HAP-1 (cell line): ENCODE measurements at regions not wholly inside any gene's neighbourhood (a gene's known extent, or its start where the extent isn't known, plus 50 kb on each side); places are given as distances from the start of the nearest gene placed in this dataset.
"Not testable (repeated sequence)": the region's sequence is repeated elsewhere in the genome, so short reads cannot be mapped to it uniquely, and the experiment has no call there.

Experiments
- DNase-seq, 2 experiments: peaks; one replicate each; pipeline ENCODE4 v3.0.0-alpha.2; 2016 to 2020; ENCODE audit warnings: low spot score in 2 of 2
- H3K27me3 ChIP-seq: fragments of 250-450 bp; sonication (Bioruptor Pico); 2 replicates; pipeline ENCODE4 v1.5.1; 2020; ENCODE audit warnings: low read depth, mild to moderate bottlenecking, moderate library complexity
- H3K36me3 ChIP-seq: fragments of 250-450 bp; sonication (Bioruptor Pico); replicated peaks from 2 replicates; pipeline ENCODE4 v1.5.1; 2020; ENCODE audit warnings: mild to moderate bottlenecking
- H3K4me1 ChIP-seq: fragments of 250-450 bp; sonication (Bioruptor Pico); 2 replicates; pipeline ENCODE4 v1.5.1; 2020; ENCODE audit warnings: mild to moderate bottlenecking
- H3K4me3 ChIP-seq: fragments of 250-450 bp; sonication (Bioruptor Pico); 2 replicates; pipeline ENCODE4 v1.5.1; 2020; ENCODE audit warnings: mild to moderate bottlenecking, moderate library complexity
- H3K9me3 ChIP-seq: fragments of 250-450 bp; sonication (Bioruptor Pico); 2 replicates; pipeline ENCODE4 v1.5.1; 2020; ENCODE audit warnings: mild to moderate bottlenecking, moderate library complexity
- in situ Hi-C: fragments of 300-500 bp; cut with MboI; formaldehyde crosslinking; loops from 3 replicates; pipeline ENCODE4 v1.14.3; 2020; ENCODE audit warnings: low sequenced_read_pairs, inconsistent platforms, mixed read lengths

GRCh38 chr1:226461087-226461486, 53.2 kb upstream of the PARP1 start:
- no peaks in the 10 kb centered on the region for H3K36me3 ChIP-seq
- H3K4me1 ChIP-seq = no peaks in the 10 kb centered on the region
- H3K27me3 ChIP-seq = no peaks in the 10 kb centered on the region
- in situ Hi-C loops = no loop called here
- H3K4me3 ChIP-seq = no peak overlapping the region
- no peaks in the 10 kb centered on the region for H3K9me3 ChIP-seq
- DNase-seq = no peak

DNA sequence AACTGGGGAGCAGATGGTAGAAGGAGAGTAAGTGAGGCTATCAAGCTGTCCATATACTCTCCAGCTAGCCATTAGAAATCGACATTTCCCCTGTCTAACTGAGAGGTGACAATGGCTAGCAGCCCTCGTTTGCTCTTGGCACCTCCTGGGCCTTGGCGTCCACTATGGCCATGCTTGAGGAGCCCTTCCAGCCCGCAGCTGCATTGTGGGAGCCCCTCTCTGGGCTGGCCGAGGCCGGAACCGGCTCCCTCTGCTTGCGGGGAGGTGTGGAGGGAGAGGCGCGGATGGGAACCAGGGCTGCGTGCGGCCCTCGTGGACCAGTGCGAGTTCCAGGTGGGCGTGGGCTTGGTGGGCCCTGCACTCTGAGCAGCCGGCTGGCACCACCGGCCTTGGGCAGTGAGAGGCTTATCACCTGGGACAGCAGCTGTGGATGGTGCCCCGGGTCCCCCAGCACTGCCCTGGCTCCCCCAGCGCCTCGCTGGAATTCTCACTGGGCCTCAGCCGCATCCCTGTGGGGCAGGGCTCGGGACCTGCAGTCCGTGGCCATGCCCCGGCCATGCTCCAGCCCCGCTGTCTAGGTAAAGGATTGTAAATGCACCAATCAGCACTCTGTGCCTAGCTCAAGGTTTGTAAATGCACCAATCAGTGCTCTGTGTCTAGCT, 56.2 kb upstream of the PARP1 start:
- in situ Hi-C loops = no loop called here
- H3K36me3 ChIP-seq = no peaks in the 10 kb centered on the region
- H3K9me3 ChIP-seq = no peaks in the 10 kb centered on the region
- H3K27me3 ChIP-seq = no peaks in the 10 kb centered on the region
- H3K4me3 ChIP-seq = no peak overlapping the region
- no peaks in the 10 kb centered on the region for H3K4me1 ChIP-seq
- no peak for DNase-seq

DNA sequence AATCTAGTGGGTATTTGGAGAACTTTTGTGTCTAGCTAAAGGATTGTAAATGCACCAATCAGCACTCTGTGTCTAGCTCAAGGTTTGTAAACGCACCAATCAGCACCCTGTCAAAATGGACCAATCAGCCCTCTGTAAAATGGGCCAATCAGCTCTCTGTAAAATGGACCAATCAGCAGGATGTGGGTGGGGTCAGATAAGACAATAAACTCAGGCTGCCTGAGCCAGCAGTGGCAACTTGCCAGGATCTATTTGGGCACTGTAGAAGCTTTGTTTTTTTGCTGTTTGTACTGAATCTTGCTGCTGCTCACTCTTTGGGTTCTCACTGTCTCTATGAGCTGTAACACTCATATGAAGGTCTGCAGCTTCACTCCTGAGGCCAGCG, 56.7 kb upstream of the PARP1 start:
- H3K9me3 ChIP-seq, H3K27me3 ChIP-seq, H3K36me3 ChIP-seq, DNase-seq, in situ Hi-C loops, H3K4me1 ChIP-seq, H3K4me3 ChIP-seq: not testable (repeated sequence)

GRCh38 chr1:226466296-226466695, 58.4 kb upstream of the PARP1 start:
- DNase-seq = no peak

DNA sequence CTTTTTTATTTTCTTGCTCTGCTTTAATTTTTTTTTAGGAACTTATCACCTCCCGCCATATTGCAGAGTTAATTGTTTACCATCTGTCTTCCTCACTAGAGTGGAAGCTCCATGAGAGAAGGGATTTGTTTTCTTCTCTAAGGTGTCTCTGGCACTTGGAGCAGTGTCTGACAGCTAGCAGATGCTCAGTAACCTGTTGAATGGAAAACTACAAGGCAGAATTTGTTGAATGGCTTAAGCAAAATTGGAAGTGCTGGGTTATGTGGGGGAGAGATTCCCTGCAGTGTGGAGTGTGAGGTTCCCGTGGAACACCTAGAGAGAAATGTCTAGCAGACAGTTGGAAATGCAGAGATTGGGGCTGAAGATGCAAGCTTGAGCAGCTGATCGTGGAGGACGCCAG, 59.5 kb upstream of the PARP1 start:
- no peaks in the 10 kb centered on the region for H3K4me1 ChIP-seq
- no peaks in the 10 kb centered on the region for H3K9me3 ChIP-seq
- no peak overlapping the region for H3K4me3 ChIP-seq
- no peak for DNase-seq
- in situ Hi-C loops = no loop called here
- peaks cover 1% of the 10 kb centered on the region; the same call in 1 of the 2 replicates for H3K27me3 ChIP-seq
- no peaks in the 10 kb centered on the region for H3K36me3 ChIP-seq

More at GRCh38 chr1:226466296-226466695, 58.4 kb upstream of the PARP1 start:
- no peaks in the 10 kb centered on the region for H3K9me3 ChIP-seq
- H3K4me1 ChIP-seq = no peaks in the 10 kb centered on the region
- no peaks in the 10 kb centered on the region for H3K27me3 ChIP-seq
- H3K4me3 ChIP-seq = no peak overlapping the region
- no peaks in the 10 kb centered on the region for H3K36me3 ChIP-seq
- in situ Hi-C loops = no loop called here

DNA sequence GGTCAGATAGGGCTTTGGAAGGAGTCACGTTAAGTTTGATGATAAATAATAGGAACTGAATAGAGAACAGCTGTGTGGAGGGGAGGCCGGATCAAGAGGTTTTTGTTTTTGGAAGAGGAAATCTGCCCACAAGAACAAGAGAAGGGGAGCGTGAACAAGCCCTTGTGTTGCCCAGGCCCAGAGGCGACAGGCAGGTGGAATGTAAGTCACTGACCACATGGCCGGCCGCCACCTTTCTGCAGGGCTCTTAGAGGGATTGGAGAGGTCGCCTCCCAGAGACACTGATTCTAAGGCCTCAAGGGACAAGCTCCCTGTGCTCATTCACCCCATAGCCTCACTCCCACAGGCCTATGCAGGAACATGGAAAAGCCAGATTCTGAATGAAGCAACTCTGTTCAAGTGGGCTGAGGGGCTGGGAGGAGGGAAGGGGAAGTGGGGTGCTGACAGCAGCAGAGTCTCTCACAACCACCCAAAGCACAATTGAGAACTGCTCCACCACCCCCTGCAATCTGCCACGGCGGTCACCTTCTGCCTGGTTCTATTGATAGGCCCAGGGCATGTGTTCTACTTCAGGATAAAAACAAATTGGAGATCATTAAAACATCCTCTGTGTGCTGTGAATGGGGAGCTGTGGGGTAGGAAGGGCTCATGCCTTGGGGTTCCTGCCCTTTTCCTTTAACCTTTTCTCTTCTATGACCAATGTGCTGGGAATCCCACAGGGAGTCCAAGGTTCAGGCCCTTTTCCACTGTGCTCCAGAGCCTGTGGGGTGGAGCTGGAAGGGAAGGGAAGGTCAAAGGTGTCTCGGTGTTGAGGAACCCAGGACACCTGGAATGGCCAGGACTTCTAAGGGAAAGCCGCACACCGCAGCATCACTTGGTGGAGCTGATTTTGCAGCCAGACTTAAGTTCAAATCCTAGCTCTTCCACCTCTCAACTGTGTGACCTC, 63.3 kb upstream of the PARP1 start:
- H3K27me3 ChIP-seq = peaks cover 4% of the 10 kb centered on the region; the same call in 1 of the 2 replicates
- in situ Hi-C loops = no loop called here
- no peak overlapping the region for H3K4me3 ChIP-seq
- no peak for DNase-seq
- no peaks in the 10 kb centered on the region for H3K4me1 ChIP-seq
- no peaks in the 10 kb centered on the region for H3K36me3 ChIP-seq
- no peaks in the 10 kb centered on the region for H3K9me3 ChIP-seq

GRCh38 chr1:226473325-226473724, 65.4 kb upstream of the PARP1 start:
- DNase-seq = no peak
- Histone ChIP-seq H3K36me3 (no peaks in the 10 kb centered on the region), H3K9me3 (no peaks in the 10 kb centered on the region), H3K27me3 (peaks cover 6% of the 10 kb centered on the region; the same call in 1 of the 2 replicates), H3K4me3 (no peak overlapping the region), H3K4me1 (no peaks in the 10 kb centered on the region)
- in situ Hi-C loops = no loop called here

DNA sequence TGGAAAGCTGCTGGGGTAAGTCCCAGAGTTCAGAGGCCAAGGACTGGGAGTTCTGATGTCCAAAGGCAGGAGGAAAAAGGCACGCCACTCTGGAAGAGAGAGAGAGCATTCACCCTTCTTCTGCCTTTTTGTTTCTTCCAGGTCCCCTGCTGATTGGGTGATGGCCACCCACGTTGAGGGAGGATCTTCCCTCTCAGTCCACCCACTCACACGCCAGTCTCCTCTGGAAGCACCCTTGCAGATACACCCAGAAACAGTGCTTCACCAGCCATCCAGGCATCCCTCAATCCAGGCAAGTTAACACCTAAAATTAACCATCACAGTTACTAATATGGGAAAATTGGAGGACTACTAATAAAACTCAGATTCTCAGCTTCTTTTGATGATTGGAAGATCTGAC, 66.1 kb upstream of the PARP1 start:
- H3K36me3 ChIP-seq = no peaks in the 10 kb centered on the region
- no peaks in the 10 kb centered on the region for H3K4me1 ChIP-seq
- no peak for DNase-seq
- no peak overlapping the region for H3K4me3 ChIP-seq
- H3K9me3 ChIP-seq = no peaks in the 10 kb centered on the region
- in situ Hi-C loops = no loop called here
- H3K27me3 ChIP-seq = peaks cover 6% of the 10 kb centered on the region; the same call in 1 of the 2 replicates

DNA sequence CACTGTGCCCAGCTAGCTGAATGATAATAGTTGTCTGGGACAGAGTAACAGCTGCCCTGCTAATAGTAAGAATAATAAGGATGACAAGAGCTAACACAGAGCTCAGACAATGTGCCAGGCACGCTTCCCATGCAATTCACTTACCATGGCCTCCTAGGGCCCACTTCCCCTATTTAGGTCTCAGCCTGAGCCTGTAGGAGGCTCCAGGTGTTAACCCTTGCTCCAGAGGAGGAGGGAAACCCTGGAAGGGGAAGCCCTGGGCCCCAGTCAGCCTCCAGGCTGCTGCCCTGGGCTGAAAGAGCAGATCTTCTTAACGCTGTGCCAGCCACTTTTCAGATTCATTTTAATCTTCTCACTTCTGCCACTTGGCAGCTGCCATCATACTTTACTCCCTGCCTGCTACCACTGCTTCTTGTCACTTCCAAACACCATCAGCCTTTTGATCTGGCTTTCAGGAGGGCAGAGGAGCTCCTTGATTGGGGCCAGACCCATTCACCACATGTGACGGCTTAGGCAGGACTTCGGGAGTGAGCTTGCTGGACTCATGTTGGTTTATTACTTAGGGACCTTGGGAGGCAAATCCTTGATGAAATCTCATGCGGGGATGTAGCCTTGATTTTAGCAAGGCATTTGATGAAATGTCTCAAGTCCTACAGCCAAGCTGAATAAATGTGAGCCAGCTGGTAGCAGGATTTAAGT, 66.7 kb upstream of the PARP1 start:
- in situ Hi-C loops = no loop called here
- Histone ChIP-seq H3K36me3 (no peaks in the 10 kb centered on the region), H3K27me3 (peaks cover 6% of the 10 kb centered on the region; the same call in 1 of the 2 replicates), H3K9me3 (no peaks in the 10 kb centered on the region), H3K4me3 (no peak overlapping the region), H3K4me1 (no peaks in the 10 kb centered on the region)
- DNase-seq = no peak

DNA sequence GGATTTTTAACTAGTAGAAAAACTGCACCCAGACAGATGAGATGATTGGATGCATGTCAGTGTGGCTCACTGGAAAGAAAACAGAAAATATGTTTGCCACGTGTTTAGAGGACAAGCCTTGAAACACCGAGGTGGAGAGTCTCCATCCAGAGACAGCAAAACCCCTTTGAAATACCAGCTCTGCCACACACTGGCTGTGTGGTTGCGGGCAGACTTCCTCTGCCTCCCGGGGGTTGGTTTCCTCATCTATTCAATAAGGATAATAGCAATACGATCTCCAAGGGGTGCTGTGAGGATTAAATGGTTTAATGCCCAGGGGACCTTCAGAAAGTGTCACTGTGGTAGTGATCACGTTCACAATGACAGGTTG, 67.2 kb upstream of the PARP1 start:
- Histone ChIP-seq H3K36me3 (no peaks in the 10 kb centered on the region), H3K9me3 (no peaks in the 10 kb centered on the region), H3K27me3 (peaks cover 6% of the 10 kb centered on the region; the same call in 1 of the 2 replicates), H3K4me1 (no peaks in the 10 kb centered on the region), H3K4me3 (no peak overlapping the region)
- in situ Hi-C loops = no loop called here
- no peak for DNase-seq

GRCh38 chr1:226476066-226476465, 68.2 kb upstream of the PARP1 start:
- no peaks in the 10 kb centered on the region for H3K36me3 ChIP-seq
- in situ Hi-C loops = no loop called here
- no peaks in the 10 kb centered on the region for H3K9me3 ChIP-seq
- H3K27me3 ChIP-seq = peaks cover 10% of the 10 kb centered on the region
- DNase-seq = no peak
- no peaks in the 10 kb centered on the region for H3K4me1 ChIP-seq
- no peak overlapping the region for H3K4me3 ChIP-seq

DNA sequence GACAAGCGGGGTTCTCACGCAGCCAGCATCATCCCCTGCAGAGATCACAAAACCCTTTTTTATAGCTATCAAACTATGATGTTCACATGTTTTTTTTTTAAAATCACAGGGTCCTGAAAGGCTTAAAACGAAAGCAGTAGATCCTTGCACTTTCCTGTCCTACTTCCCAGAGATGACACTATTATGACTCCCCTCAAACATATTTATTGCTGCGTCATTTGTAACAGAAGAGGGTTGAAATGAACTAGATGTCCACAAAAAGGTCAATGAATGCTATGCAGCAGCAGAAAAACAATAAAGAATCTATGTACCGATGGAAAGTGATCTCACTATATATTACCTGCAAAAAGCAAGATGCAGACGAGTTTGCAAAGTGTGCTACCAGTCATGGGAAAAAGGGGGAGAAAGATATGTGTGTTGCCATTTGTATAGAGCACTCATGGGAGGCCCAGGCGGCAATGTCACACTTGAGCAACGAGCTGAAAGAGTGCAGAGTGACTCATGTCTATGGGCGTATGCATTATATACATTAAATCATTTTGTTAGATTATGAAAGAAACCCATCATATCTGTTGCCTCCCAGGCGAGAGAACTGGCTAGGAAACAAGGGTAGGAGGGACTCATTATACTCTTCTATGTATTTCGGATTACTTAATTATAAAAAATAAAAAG, 68.9 kb upstream of the PARP1 start:
- in situ Hi-C loops = no loop called here
- DNase-seq = no peak
- no peaks in the 10 kb centered on the region for H3K4me1 ChIP-seq

GRCh38 chr1:226479474-226479873, 69.1 kb upstream of the STUM start:
- no peaks in the 10 kb centered on the region for H3K9me3 ChIP-seq
- in situ Hi-C loops = no loop called here
- DNase-seq = no peak
- H3K4me3 ChIP-seq = no peak overlapping the region
- no peaks in the 10 kb centered on the region for H3K4me1 ChIP-seq
- H3K36me3 ChIP-seq = no peaks in the 10 kb centered on the region
- H3K27me3 ChIP-seq = peaks cover 29% of the 10 kb centered on the region

More for the DNA sequence above, 68.9 kb upstream of the PARP1 start:
- H3K4me3 ChIP-seq = no peak overlapping the region
- peaks cover 17% of the 10 kb centered on the region for H3K27me3 ChIP-seq
- H3K9me3 ChIP-seq = no peaks in the 10 kb centered on the region
- H3K36me3 ChIP-seq = no peaks in the 10 kb centered on the region
